ENCODE measurements at regions not wholly inside any gene's neighbourhood (a gene's known extent, or its start where the extent isn't known, plus 50 kb on each side); places are given as distances from the start of the nearest gene placed in this dataset.

DNA sequence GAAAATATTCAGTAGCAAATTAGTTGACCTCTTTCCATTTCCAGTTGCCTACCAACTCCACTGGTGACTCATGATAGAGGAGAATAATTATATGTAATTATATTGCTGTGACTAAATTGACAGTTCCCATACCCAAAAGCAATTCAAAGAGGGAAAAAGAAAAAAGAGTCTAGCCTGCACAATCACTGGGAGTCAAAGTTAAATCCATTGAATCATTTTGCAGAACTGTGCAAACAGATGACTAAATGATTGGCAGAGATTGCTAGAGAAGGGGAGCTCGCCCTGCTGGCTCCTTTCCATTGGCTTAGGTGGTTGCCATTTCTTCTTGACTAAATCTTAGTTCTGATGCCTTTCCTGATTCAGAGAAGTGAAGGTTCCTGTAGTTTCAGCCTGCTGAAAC, 1228.6 kb upstream of the SORCS1 start:
- no peak overlapping the region for H3K14ac ChIP-seq (ENCODE audit: insufficient read depth, low read length)
- H3K4me3 Mint-ChIP-seq = no peak overlapping the region
- H3K56ac ChIP-seq (ENCODE audit: insufficient read length, low read depth, low read length) = no peak overlapping the region
- no peak overlapping the region for H3K18ac ChIP-seq (ENCODE audit: insufficient read length, low read depth, low read length)
- H3K79me1 ChIP-seq (ENCODE audit: insufficient read depth, low read depth, low read length, poor library complexity, severe bottlenecking) = no peaks in the 10 kb centered on the region
- H2AFZ ChIP-seq (ENCODE audit: low read length) = no peak overlapping the region
- no peak overlapping the region for H3K4ac ChIP-seq (ENCODE audit: low read depth, low read length)
- H3K23ac ChIP-seq (ENCODE audit: insufficient read length, low read depth, low read length) = no peak overlapping the region
- H4K20me1 ChIP-seq (ENCODE audit: control insufficient read depth, insufficient read depth, insufficient read length) = no peaks in the 10 kb centered on the region
- H3K23me2 ChIP-seq (ENCODE audit: insufficient read length, low read depth, low read length, poor library complexity, severe bottlenecking) = no peaks in the 10 kb centered on the region
- H3K36me3 Mint-ChIP-seq (ENCODE audit: insufficient read depth in 1 of 3, low read depth in 3 of 3) = no peaks in the 10 kb centered on the region
- H3K9me3 ChIP-seq (ENCODE audit: control insufficient read depth, low read depth, low read length) = no peaks in the 10 kb centered on the region
- H3K27ac ChIP-seq (ENCODE audit: insufficient read length, low read depth, low read length) = no peak overlapping the region
- no peaks in the 10 kb centered on the region for H3K27me3 Mint-ChIP-seq (ENCODE audit: low read depth)
- no peaks in the 10 kb centered on the region for H3K4me1 ChIP-seq (ENCODE audit: insufficient read depth, low read length)
- no peak overlapping the region for H2BK5ac ChIP-seq (ENCODE audit: insufficient read length, low read length)
- DNase-seq = no peak
- H2BK12ac ChIP-seq (ENCODE audit: insufficient read length, low read depth, low read length) = no peak overlapping the region
- no peak overlapping the region for H2BK20ac ChIP-seq (ENCODE audit: low read depth, low read length, poor library complexity, severe bottlenecking)
- H2BK120ac ChIP-seq (ENCODE audit: low read depth, low read length, poor library complexity, severe bottlenecking) = no peak overlapping the region
- no CpG with 5 or more reads among the region's 1 CpG for whole genome bisulfite sequencing (ENCODE audit: extremely low coverage, insufficient read length, low lambda C conversion rate)
- H4K91ac ChIP-seq (ENCODE audit: insufficient read length, low read depth, low read length) = no peak overlapping the region
- H2BK15ac ChIP-seq (ENCODE audit: low read depth, low read length) = no peak overlapping the region
- H2AK5ac ChIP-seq (ENCODE audit: insufficient read length, low read length) = no peak overlapping the region
- H3K79me2 ChIP-seq (ENCODE audit: insufficient read depth, low read length) = no peaks in the 10 kb centered on the region
- no peak overlapping the region for H3T11ph ChIP-seq (ENCODE audit: low read length)
- H3K27me3 ChIP-seq (ENCODE audit: insufficient read depth, low read length) = no peaks in the 10 kb centered on the region
- no peaks in the 10 kb centered on the region for H3K4me1 Mint-ChIP-seq
- no peak overlapping the region for H3K9ac ChIP-seq (ENCODE audit: extremely low read depth, insufficient read length, low read length)
- H4K5ac ChIP-seq (ENCODE audit: insufficient read length, low read depth, low read length) = no peak overlapping the region
- H3K9me3 Mint-ChIP-seq = no peaks in the 10 kb centered on the region
- H4K8ac ChIP-seq (replicated peaks; ENCODE audit: insufficient read length, low read depth, low read length) = no peak overlapping the region
- no peak overlapping the region for H3K4me2 ChIP-seq (ENCODE audit: insufficient read depth, insufficient read length, low read length)
- no peak overlapping the region for H3K27ac Mint-ChIP-seq
- no peak for TF ChIP-seq CTCF (conservative IDR thresholded peaks at IDR 0.05)

Data from H9 (cell line).